K562 (cell line): ENCODE measurements at regions not wholly inside any gene's neighbourhood (a gene's known extent, or its start where the extent isn't known, plus 50 kb on each side); places are given as distances from the start of the nearest gene placed in this dataset.

Experiments used
- ATAC-seq: fragments of 200-7000 bp; cut with Tn5 transposase; 3 replicates; pipeline ENCODE4 v1.9.1; 2020; ENCODE audit warnings: moderate library complexity
- BruUV-seq: library from RNA; stranded (reverse); fragments of 400-500 nt; replicated peaks from 2 replicates; lab custom pipeline; 2021; lab: Mats Ljungman, UMichigan
- CTCF ChIA-PET: fragments of 300-600 bp; formaldehyde crosslinking; extraction: SDS; loops from one replicate; lab custom pipeline; 2021; ENCODE audit warnings: low intra/inter-chr PET ratio; lab: Yijun Ruan, JAX
- POLR2A ChIA-PET: fragments of 300-600, 350-650 bp; sonication (Branson Sonifier 250); formaldehyde crosslinking; extraction: SDS; loops from one replicate; lab custom pipeline; 2021; ENCODE audit warnings: antibody characterized with exemption, inconsistent platforms; lab: Yijun Ruan, JAX
- DNase-seq, 4 experiments: peaks; one replicate each; pipeline versions ENCODE4 v3.0.0 to v3.0.0-alpha.2; 2011 to 2018; ENCODE audit warnings: low spot score in 3 of 4, mixed read lengths in 3 of 4; ENCODE audit errors: extremely low read depth in 1 of 4
- FAIRE-seq: peaks from 2 replicates; lab custom pipeline; 2011; peaks lifted over from hg19 to GRCh38; lab: Jason Lieb, UNC
- H2AFZ ChIP-seq: 2 replicates; pipeline ENCODE4 v1.6.0; 2011; ENCODE audit warnings: low read depth, low read length, control low read depth, inconsistent platforms
- H3K27ac ChIP-seq: fragments of 200-600 bp; 3 replicates; pipeline ENCODE4 v1.8.0; 2011; ENCODE audit warnings: low read depth, mild to moderate bottlenecking, control low read depth, inconsistent platforms, low read length, moderate library complexity, mixed read lengths; ENCODE audit errors: extremely low read depth
- H3K27me3 ChIP-seq, 2 experiments: fragments of 300-600 bp in 1 of 2; 2 replicates in 1 of 2; 3 replicates in 1 of 2; pipeline versions ENCODE4 v1.6.0 to v1.8.0; 2011; ENCODE audit warnings: inconsistent platforms in 2 of 2, low read length in 2 of 2, mild to moderate bottlenecking in 1 of 2, mixed read lengths in 1 of 2, moderate library complexity in 1 of 2; ENCODE audit not compliant: control insufficient read depth in 2 of 2, insufficient read depth in 2 of 2
- H3K36me3 ChIP-seq: fragments of 300-600 bp; 3 replicates; pipeline ENCODE4 v1.8.0; 2011; ENCODE audit warnings: mild to moderate bottlenecking, low read length, inconsistent platforms; ENCODE audit not compliant: control insufficient read depth, insufficient read depth
- H3K4me1 ChIP-seq, 2 experiments: fragments of 200-600 bp in 1 of 2; replicated peaks in 1 of 2; 2 replicates in 1 of 2; 3 replicates in 1 of 2; pipeline versions ENCODE4 v1.5.1 to v1.8.0; 2011; ENCODE audit warnings: inconsistent platforms in 2 of 2, low read length in 2 of 2, mild to moderate bottlenecking in 1 of 2, mixed read lengths in 1 of 2, moderate library complexity in 1 of 2; ENCODE audit not compliant: control insufficient read depth in 2 of 2, insufficient read depth in 2 of 2
- H3K4me2 ChIP-seq: 2 replicates; pipeline ENCODE4 v1.6.1; 2011; ENCODE audit warnings: low read length, control low read depth, inconsistent platforms, mixed read lengths; ENCODE audit not compliant: insufficient read depth
- H3K4me3 ChIP-seq: fragments of 200-600 bp; sonication (generic), shearing (Covaris generic); 2 replicates; pipeline ENCODE4 v1.5.1; 2016; ENCODE audit warnings: control low read depth, inconsistent platforms
- H3K79me2 ChIP-seq: fragments of 200-600 bp; 3 replicates; pipeline ENCODE4 v1.8.0; 2011; ENCODE audit warnings: low read length, inconsistent platforms; ENCODE audit not compliant: control insufficient read depth, insufficient read depth
- H3K9ac ChIP-seq, 2 experiments: 2 replicates each; pipeline versions ENCODE4 v1.6.0 to v1.6.1; 2011; ENCODE audit warnings: low read depth in 2 of 2, low read length in 2 of 2, control low read depth in 1 of 2, inconsistent platforms in 1 of 2, mild to moderate bottlenecking in 1 of 2, mixed read lengths in 1 of 2; ENCODE audit not compliant: insufficient read depth in 1 of 2
- H3K9me1 ChIP-seq: one replicate; pipeline ENCODE4 v1.6.0; 2011; ENCODE audit warnings: inconsistent platforms, mild to moderate bottlenecking, low read length, moderate library complexity; ENCODE audit not compliant: control insufficient read depth, insufficient read depth
- H3K9me3 ChIP-seq: replicated peaks from 2 replicates; pipeline ENCODE4 v1.5.1; 2011; ENCODE audit warnings: low read depth, low read length, inconsistent platforms; ENCODE audit not compliant: control insufficient read depth, insufficient read depth
- H4K20me1 ChIP-seq: replicated peaks from 2 replicates; pipeline ENCODE4 v1.6.1; 2011; ENCODE audit warnings: low read length, inconsistent platforms, mixed read lengths; ENCODE audit not compliant: control insufficient read depth, insufficient read depth
- CHCHD3 ChIP-seq: fragments of 250-450 bp; sonication (Bioruptor Pico); IDR thresholded peaks from 2 replicates; pipeline ENCODE4 v2.1.2; 2022; ENCODE audit warnings: mild to moderate bottlenecking
- CREB5 ChIP-seq: fragments of 250-450 bp; sonication (Bioruptor Pico); IDR thresholded peaks from 2 replicates; pipeline ENCODE4 v1.5.0; 2020; ENCODE audit warnings: mild to moderate bottlenecking
- CSDE1 ChIP-seq, 2 experiments: fragments of 450-650 bp; IDR thresholded peaks; 2 replicates each; pipeline ENCODE4 v1.6.1; 2016; ENCODE audit warnings: mild to moderate bottlenecking in 1 of 2
- HDAC6 ChIP-seq: IDR thresholded peaks from 2 replicates; pipeline ENCODE4 v1.6.1; 2012; ENCODE audit warnings: low read depth, mild to moderate bottlenecking, control low read depth, inconsistent platforms, low read length, moderate library complexity
- KDM5B ChIP-seq: fragments of 200-600 bp; sonication (generic); IDR thresholded peaks from 2 replicates; pipeline ENCODE4 v1.6.1; 2012; ENCODE audit warnings: low read depth, mild to moderate bottlenecking, moderate library complexity, low read length, control low read depth, inconsistent platforms; ENCODE audit not compliant: insufficient replicate concordance
- MAFG ChIP-seq: fragments of 450-650 bp; conservative IDR thresholded peaks from 2 replicates; pipeline ENCODE4 v1.6.1; 2016; ENCODE audit warnings: missing genetic modification characterization, missing compliant biosample characterization
- NR3C1 ChIP-seq: sonication (generic); formaldehyde crosslinking; IDR thresholded peaks from 2 replicates; pipeline ENCODE4 v1.8.1; 2022; ENCODE audit warnings: missing genetic modification reagents
- PTBP1 ChIP-seq: fragments of 200-400 bp; formaldehyde crosslinking; IDR thresholded peaks from 2 replicates; pipeline ENCODE4 v1.6.1; 2017; ENCODE audit warnings: low read depth, low read length
- RBM34 ChIP-seq: fragments of 200-400 bp; formaldehyde crosslinking; IDR thresholded peaks from 2 replicates; pipeline ENCODE4 v1.6.1; 2018; ENCODE audit warnings: low read length, borderline replicate concordance; ENCODE audit not compliant: insufficient read depth
- RNF2 ChIP-seq: sonication (generic); IDR thresholded peaks from 2 replicates; pipeline ENCODE4 v1.6.1; 2016
- SLC30A9 ChIP-seq: fragments of 250-450 bp; sonication (Bioruptor Pico); IDR thresholded peaks from 2 replicates; pipeline ENCODE4 v1.8.0; 2022; ENCODE audit warnings: mild to moderate bottlenecking, moderate library complexity
- SRF ChIP-seq, 2 experiments: fragments of 250-450, 450-650 bp in 1 of 2; sonication (Bioruptor Pico) in 1 of 2; sonication (generic) in 1 of 2; formaldehyde crosslinking; IDR thresholded peaks; 2 replicates each; pipeline versions ENCODE4 v1.5.0 to v1.5.1; 2020 to 2022; ENCODE audit warnings: mild to moderate bottlenecking in 1 of 2, missing genetic modification reagents in 1 of 2
- ZNF133 ChIP-seq: fragments of 250-450 bp; sonication (Bioruptor Pico); IDR thresholded peaks from 2 replicates; pipeline ENCODE4 v1.4.0; 2020; ENCODE audit warnings: mild to moderate bottlenecking
- ZNF280A ChIP-seq: fragments of 450-650 bp; IDR thresholded peaks from 2 replicates; pipeline ENCODE4 v1.6.1; 2018; ENCODE audit warnings: mild to moderate bottlenecking, low read depth; ENCODE audit not compliant: partially characterized antibody
- ZZZ3 ChIP-seq: fragments of 450-650 bp; IDR thresholded peaks from 2 replicates; pipeline ENCODE4 v1.6.1; 2016; ENCODE audit warnings: antibody characterized with exemption, mild to moderate bottlenecking, moderate library complexity
- WGBS: fragments of 100-300 bp; shearing (Covaris generic); methylation state at CpG from one replicate; pipeline ENCODE4 v1.1.6; 2016; ENCODE audit warnings: low coverage, mixed read lengths; ENCODE audit not compliant: insufficient coverage; ENCODE audit errors: missing lambda C conversion rate; 5-methylcytosine and 5-hydroxymethylcytosine counted together
- in situ Hi-C: fragments of 300-500 bp; cut with MboI; formaldehyde crosslinking; loops from 4 replicates; pipeline ENCODE4 v1.15.0; 2018; ENCODE audit warnings: inconsistent platforms, mixed read lengths
- intact Hi-C: fragments of 100-400 bp; cut with micrococcal nuclease; formaldehyde crosslinking; loops from 2 replicates; pipeline ENCODE4 v1.14.2; 2022
- TF ChIP-seq, protein P1 (sequence below): IDR thresholded peaks from 2 replicates; pipeline ENCODE4 v1.6.1; 2016; ENCODE audit warnings: missing genetic modification characterization, missing compliant biosample characterization

GRCh38 chr15:47857014-47857775 is 139.9 kb downstream of the SEMA6D start:
- Histone ChIP-seq H3K4me2 (no peak overlapping the region), H3K79me2 (no peaks in the 10 kb centered on the region), H3K9me1 (no peaks in the 10 kb centered on the region), H3K9me3 (no peaks in the 10 kb centered on the region), H3K4me1 (no peaks in the 10 kb centered on the region), H4K20me1 (no peaks in the 10 kb centered on the region), H3K27me3 (no peaks in the 10 kb centered on the region), H3K36me3 (no peaks in the 10 kb centered on the region), H3K27ac (no peak overlapping the region), H3K9ac (no peak overlapping the region), H2AFZ (no peak overlapping the region), H3K4me3 (no peak overlapping the region)
- ChIA-PET CTCF (no interaction called here), POLR2A (interaction anchor here (0.7 kb wide), 1 partner anchor 90 kb away, joined by 3 read pairs; no protein-coding TSS in a partner anchor)
- no TSS peak for BruUV-seq
- in situ Hi-C loops (no loop called here), intact Hi-C loops (no loop called here)
- no peak for FAIRE-seq
- no peak for ATAC-seq
- no peak for TF ChIP-seq SRF (CRISPR knock-in tag; IDR thresholded peaks at IDR 0.05)
- TF ChIP-seq CHCHD3, result no peak
- no peak for TF ChIP-seq RBM34
- no peak for TF ChIP-seq ZZZ3
- TF ChIP-seq, protein P1, sequence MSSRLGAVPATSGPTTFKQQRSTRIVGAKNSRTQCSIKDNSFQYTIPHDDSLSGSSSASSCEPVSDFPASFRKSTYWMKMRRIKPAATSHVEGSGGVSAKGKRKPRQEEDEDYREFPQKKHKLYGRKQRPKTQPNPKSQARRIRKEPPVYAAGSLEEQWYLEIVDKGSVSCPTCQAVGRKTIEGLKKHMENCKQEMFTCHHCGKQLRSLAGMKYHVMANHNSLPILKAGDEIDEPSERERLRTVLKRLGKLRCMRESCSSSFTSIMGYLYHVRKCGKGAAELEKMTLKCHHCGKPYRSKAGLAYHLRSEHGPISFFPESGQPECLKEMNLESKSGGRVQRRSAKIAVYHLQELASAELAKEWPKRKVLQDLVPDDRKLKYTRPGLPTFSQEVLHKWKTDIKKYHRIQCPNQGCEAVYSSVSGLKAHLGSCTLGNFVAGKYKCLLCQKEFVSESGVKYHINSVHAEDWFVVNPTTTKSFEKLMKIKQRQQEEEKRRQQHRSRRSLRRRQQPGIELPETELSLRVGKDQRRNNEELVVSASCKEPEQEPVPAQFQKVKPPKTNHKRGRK (tag), result no peak
- TF ChIP-seq SLC30A9 (CRISPR knock-in tag), result no peak
- no peak for TF ChIP-seq MAFG (tag)
- TF ChIP-seq HDAC6, result no peak
- TF ChIP-seq ZNF280A, result no peak
- TF ChIP-seq CSDE1 (IDR thresholded peaks at IDR 0.05), result no peak
- TF ChIP-seq NR3C1 (CRISPR knock-in tag), result no peak
- TF ChIP-seq CREB5 (CRISPR knock-in tag), result no peak
- no peak for TF ChIP-seq KDM5B
- no peak for TF ChIP-seq PTBP1
- no peak for TF ChIP-seq RNF2
- TF ChIP-seq ZNF133, result no peak
- 1% methylated on average over 5 of the region's 5 CpGs for WGBS
- no peak for DNase-seq
